ENCODE measurements at regions not wholly inside any gene's neighbourhood (a gene's known extent, or its start where the extent isn't known, plus 50 kb on each side); places are given as distances from the start of the nearest gene placed in this dataset.

GRCh38 chr3:11913316-11913715 is 66.6 kb upstream of the TAMM41 start:
- TF ChIP-seq CTCF (IDR thresholded peaks at IDR 0.05), result no peak
- TF ChIP-seq POLR2A (IDR thresholded peaks at IDR 0.05), result no peak

Data from right lobe of liver (tissue), 4 donors.